Mammary epithelial cell (primary cell): ENCODE measurements at regions not wholly inside any gene's neighbourhood (a gene's known extent, or its start where the extent isn't known, plus 50 kb on each side); places are given as distances from the start of the nearest gene placed in this dataset.

Source experiments
- EZH2 ChIP-seq: IDR thresholded peaks from 2 replicates; pipeline ENCODE4 v1.6.1; 2012; ENCODE audit warnings: low read length, inconsistent platforms, borderline replicate concordance
- TF ChIP-seq, protein P1 (sequence below), 2 donors: IDR thresholded peaks in 1 of 2; conservative IDR thresholded peaks in 1 of 2; 2 replicates each; pipeline ENCODE4 v1.5.1; 2011 to 2012; ENCODE audit warnings: inconsistent platforms in 2 of 2, low read length in 2 of 2, mild to moderate bottlenecking in 2 of 2, control low read depth in 1 of 2, low read depth in 1 of 2; ENCODE audit not compliant: insufficient read depth in 1 of 2; ENCODE audit errors: extremely low read depth in 1 of 2

DNA sequence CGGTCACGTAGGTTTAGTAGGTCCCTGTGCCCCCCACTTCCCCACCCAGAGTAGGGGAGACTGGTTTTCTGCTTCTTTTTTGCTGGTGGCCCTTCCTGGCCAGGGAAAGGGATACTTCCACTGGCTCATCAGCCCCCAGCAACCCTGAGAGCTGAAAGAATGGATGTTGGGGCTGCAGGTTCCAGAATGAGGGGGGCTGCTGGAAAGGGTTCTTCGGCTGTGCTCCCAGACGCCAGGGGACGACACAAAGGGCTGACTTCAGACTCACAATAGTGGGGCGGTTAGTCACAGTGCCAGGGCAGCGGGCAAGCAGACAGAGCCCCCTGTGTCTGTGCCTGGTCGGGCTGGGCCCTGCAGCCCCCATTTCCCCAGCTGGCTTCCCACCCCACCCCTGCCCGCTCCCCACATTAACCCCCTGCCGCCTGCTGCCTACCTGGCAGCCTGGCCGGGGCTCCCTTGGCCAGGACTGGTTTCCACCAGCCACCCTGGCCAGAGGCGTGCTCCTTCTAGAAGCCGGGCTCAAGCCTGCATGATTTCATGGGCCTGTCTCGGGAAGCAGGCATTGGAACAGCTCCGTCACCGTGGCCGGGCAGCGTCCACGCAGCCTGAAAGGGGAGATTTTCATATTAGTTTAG, 79.1 kb upstream of the WNT7B start:
- TF ChIP-seq, protein P1, sequence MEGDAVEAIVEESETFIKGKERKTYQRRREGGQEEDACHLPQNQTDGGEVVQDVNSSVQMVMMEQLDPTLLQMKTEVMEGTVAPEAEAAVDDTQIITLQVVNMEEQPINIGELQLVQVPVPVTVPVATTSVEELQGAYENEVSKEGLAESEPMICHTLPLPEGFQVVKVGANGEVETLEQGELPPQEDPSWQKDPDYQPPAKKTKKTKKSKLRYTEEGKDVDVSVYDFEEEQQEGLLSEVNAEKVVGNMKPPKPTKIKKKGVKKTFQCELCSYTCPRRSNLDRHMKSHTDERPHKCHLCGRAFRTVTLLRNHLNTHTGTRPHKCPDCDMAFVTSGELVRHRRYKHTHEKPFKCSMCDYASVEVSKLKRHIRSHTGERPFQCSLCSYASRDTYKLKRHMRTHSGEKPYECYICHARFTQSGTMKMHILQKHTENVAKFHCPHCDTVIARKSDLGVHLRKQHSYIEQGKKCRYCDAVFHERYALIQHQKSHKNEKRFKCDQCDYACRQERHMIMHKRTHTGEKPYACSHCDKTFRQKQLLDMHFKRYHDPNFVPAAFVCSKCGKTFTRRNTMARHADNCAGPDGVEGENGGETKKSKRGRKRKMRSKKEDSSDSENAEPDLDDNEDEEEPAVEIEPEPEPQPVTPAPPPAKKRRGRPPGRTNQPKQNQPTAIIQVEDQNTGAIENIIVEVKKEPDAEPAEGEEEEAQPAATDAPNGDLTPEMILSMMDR (conservative IDR thresholded peaks at IDR 0.05 in 1 of 2, IDR thresholded peaks at IDR 0.05 in 1 of 2; ENCODE audit: extremely low read depth in 1 of 2, insufficient read depth in 1 of 2, low read depth in 1 of 2, low read length in 2 of 2), result no peak
- no peak for TF ChIP-seq EZH2
